GM12878 (cell line): ENCODE measurements at regions not wholly inside any gene's neighbourhood (a gene's known extent, or its start where the extent isn't known, plus 50 kb on each side); places are given as distances from the start of the nearest gene placed in this dataset.

Experiments used
- ATAC-seq: fragments of 200-7000 bp; cut with Tn5 transposase; 3 replicates; pipeline ENCODE4 v1.9.1; 2020; ENCODE audit warnings: mild to moderate bottlenecking, moderate library complexity
- BruUV-seq: library from RNA; stranded (reverse); fragments of 400-500 nt; replicated peaks from 2 replicates; lab custom pipeline; 2021; lab: Mats Ljungman, UMichigan
- CTCF ChIA-PET: fragments of 300-600 bp; sonication (Branson Sonifier 250); formaldehyde crosslinking; extraction: SDS; loops from one replicate; lab custom pipeline; 2021; ENCODE audit warnings: inconsistent platforms; lab: Yijun Ruan, JAX
- POLR2A ChIA-PET: fragments of 350-600 bp; formaldehyde crosslinking; extraction: SDS; loops from one replicate; lab custom pipeline; 2021; ENCODE audit warnings: inconsistent platforms; lab: Charles Lee
- RAD21 ChIA-PET: fragments of 300-600 bp; sonication (Branson Sonifier 250); formaldehyde crosslinking; loops from one replicate; lab custom pipeline; 2023; ENCODE audit warnings: antibody characterized with exemption; ENCODE audit not compliant: unreplicated experiment; lab: Charles Lee
- SMC1A ChIA-PET: fragments of 300-600 bp; sonication (Branson Sonifier 250); formaldehyde crosslinking; loops from one replicate; lab custom pipeline; 2023; ENCODE audit not compliant: unreplicated experiment, uncharacterized antibody; lab: Charles Lee
- DNase-seq: peaks from one replicate; pipeline ENCODE4 v3.0.0-alpha.2; 2011; ENCODE audit warnings: low read depth, low spot score
- FAIRE-seq: peaks from 3 replicates; lab custom pipeline; 2011; peaks lifted over from hg19 to GRCh38; lab: Jason Lieb, UNC
- H2AFZ ChIP-seq: 2 replicates; pipeline ENCODE4 v1.6.0; 2011; ENCODE audit warnings: low read depth, low read length, control low read depth; ENCODE audit not compliant: control insufficient read depth
- H3K27ac ChIP-seq: 2 replicates; pipeline ENCODE4 v1.5.1; 2011; ENCODE audit warnings: control low read depth; ENCODE audit not compliant: control insufficient read depth, insufficient read depth
- H3K27me3 ChIP-seq, 2 experiments: replicated peaks in 1 of 2; 2 replicates each; pipeline versions ENCODE4 v1.6.0 to v1.6.1; 2011; ENCODE audit warnings: low read length in 1 of 2; ENCODE audit not compliant: control insufficient read depth in 2 of 2, insufficient read depth in 2 of 2
- H3K36me3 ChIP-seq, 2 experiments: 2 replicates each; pipeline ENCODE4 v1.5.1; 2011; ENCODE audit warnings: low read length in 1 of 2; ENCODE audit not compliant: control insufficient read depth in 2 of 2, insufficient read depth in 2 of 2
- H3K4me1 ChIP-seq: 2 replicates; pipeline ENCODE4 v1.6.1; 2011; ENCODE audit warnings: mild to moderate bottlenecking, low read length, moderate library complexity, mixed read lengths; ENCODE audit not compliant: control insufficient read depth, insufficient read depth
- H3K4me2 ChIP-seq: 2 replicates; pipeline ENCODE4 v1.6.0; 2011; ENCODE audit warnings: control low read depth; ENCODE audit not compliant: control insufficient read depth, insufficient read depth
- H3K4me3 ChIP-seq: fragments of 200-600 bp; sonication (generic); 2 replicates; pipeline ENCODE4 v1.5.1; 2016
- H3K79me2 ChIP-seq: 2 replicates; pipeline ENCODE4 v1.6.0; 2011; ENCODE audit warnings: low read length; ENCODE audit not compliant: control insufficient read depth, insufficient read depth
- H3K9ac ChIP-seq: 2 replicates; pipeline ENCODE4 v1.8.0; 2011; ENCODE audit warnings: low read length, control low read depth, mixed read lengths; ENCODE audit not compliant: control insufficient read depth, insufficient read depth
- H3K9me3 ChIP-seq: replicated peaks from 3 replicates; pipeline ENCODE4 v1.5.1; 2011; ENCODE audit warnings: mild to moderate bottlenecking, low read length; ENCODE audit not compliant: control insufficient read depth, insufficient read depth
- H4K20me1 ChIP-seq: 2 replicates; pipeline ENCODE4 v1.6.0; 2011; ENCODE audit not compliant: control insufficient read depth, insufficient read depth
- EZH2 ChIP-seq: IDR thresholded peaks from 2 replicates; pipeline ENCODE4 v1.6.1; 2012; ENCODE audit warnings: low read depth, mild to moderate bottlenecking, control low read depth, inconsistent platforms, low read length, borderline replicate concordance; ENCODE audit not compliant: control insufficient read depth
- RAD51 ChIP-seq: fragments of 450-650 bp; IDR thresholded peaks from 2 replicates; pipeline ENCODE4 v1.6.1; 2016; ENCODE audit warnings: moderate library complexity, mild to moderate bottlenecking, inconsistent platforms
- WGBS: methylation state at CpG from one replicate; pipeline ENCODE4 v1.1.6; 2016; ENCODE audit warnings: low lambda C conversion rate; ENCODE audit not compliant: insufficient replicate concordance, insufficient coverage; ENCODE audit errors: missing lambda C conversion rate; 5-methylcytosine and 5-hydroxymethylcytosine counted together
- in situ Hi-C: fragments of 300-500 bp; cut with MboI; formaldehyde crosslinking; loops from 9 replicates; pipeline ENCODE4 v1.14.3; 2018; ENCODE audit warnings: mixed read lengths
- intact Hi-C: fragments of 100-400 bp; cut with micrococcal nuclease; formaldehyde crosslinking; loops from one replicate; pipeline ENCODE4 v1.14.2; 2022; ENCODE audit not compliant: unreplicated experiment
- TF ChIP-seq, protein P1 (sequence below): fragments of 450-650 bp; IDR thresholded peaks from 2 replicates; pipeline ENCODE4 v1.6.1; 2016; ENCODE audit warnings: mild to moderate bottlenecking, moderate library complexity, borderline replicate concordance

GRCh38 chr21:23874271-23874670, 1733.0 kb downstream of the MRPL39 start:
- BruUV-seq: no TSS peak
- no peaks in the 10 kb centered on the region for H3K79me2 ChIP-seq
- WGBS: 28% methylated on average over 3 of the region's 3 CpGs
- H2AFZ ChIP-seq: no peak overlapping the region
- CTCF ChIA-PET: interaction anchor here (0.7 kb wide), 1 partner anchor 1320 kb away, joined by 3 read pairs; no protein-coding TSS in a partner anchor
- no peak for ATAC-seq
- intact Hi-C loops: no loop called here
- no peaks in the 10 kb centered on the region for H4K20me1 ChIP-seq
- H3K4me3 ChIP-seq: no peak overlapping the region
- no peak for TF ChIP-seq RAD51
- TF ChIP-seq, all 136 proteins: peak for 0
- SMC1A ChIA-PET: no interaction called here
- DNase-seq: no peak
- Histone ChIP-seq H3K36me3 (no peaks in the 10 kb centered on the region), H3K9me3 (no peaks in the 10 kb centered on the region), H3K4me1 (no peaks in the 10 kb centered on the region), H3K27ac (no peak overlapping the region), H3K9ac (no peak overlapping the region), H3K27me3 (no peaks in the 10 kb centered on the region), H3K4me2 (no peak overlapping the region)
- FAIRE-seq: no peak
- POLR2A ChIA-PET: no interaction called here
- in situ Hi-C loops: no loop called here
- RAD21 ChIA-PET: no interaction called here

GRCh38 chr21:23861911-23862504, 1745.3 kb downstream of the MRPL39 start:
- in situ Hi-C loops (no loop called here), intact Hi-C loops (no loop called here)
- DNase-seq (no peak), FAIRE-seq (no peak), ATAC-seq (no peak)
- no peak overlapping the region for H3K4me2 ChIP-seq
- no peak overlapping the region for H3K4me3 ChIP-seq
- ChIA-PET CTCF (no interaction called here), RAD21 (no interaction called here), POLR2A (no interaction called here), SMC1A (no interaction called here)
- WGBS: 5% methylated on average over 6 of the region's 6 CpGs
- no peaks in the 10 kb centered on the region for H3K36me3 ChIP-seq
- TF ChIP-seq, protein P1, sequence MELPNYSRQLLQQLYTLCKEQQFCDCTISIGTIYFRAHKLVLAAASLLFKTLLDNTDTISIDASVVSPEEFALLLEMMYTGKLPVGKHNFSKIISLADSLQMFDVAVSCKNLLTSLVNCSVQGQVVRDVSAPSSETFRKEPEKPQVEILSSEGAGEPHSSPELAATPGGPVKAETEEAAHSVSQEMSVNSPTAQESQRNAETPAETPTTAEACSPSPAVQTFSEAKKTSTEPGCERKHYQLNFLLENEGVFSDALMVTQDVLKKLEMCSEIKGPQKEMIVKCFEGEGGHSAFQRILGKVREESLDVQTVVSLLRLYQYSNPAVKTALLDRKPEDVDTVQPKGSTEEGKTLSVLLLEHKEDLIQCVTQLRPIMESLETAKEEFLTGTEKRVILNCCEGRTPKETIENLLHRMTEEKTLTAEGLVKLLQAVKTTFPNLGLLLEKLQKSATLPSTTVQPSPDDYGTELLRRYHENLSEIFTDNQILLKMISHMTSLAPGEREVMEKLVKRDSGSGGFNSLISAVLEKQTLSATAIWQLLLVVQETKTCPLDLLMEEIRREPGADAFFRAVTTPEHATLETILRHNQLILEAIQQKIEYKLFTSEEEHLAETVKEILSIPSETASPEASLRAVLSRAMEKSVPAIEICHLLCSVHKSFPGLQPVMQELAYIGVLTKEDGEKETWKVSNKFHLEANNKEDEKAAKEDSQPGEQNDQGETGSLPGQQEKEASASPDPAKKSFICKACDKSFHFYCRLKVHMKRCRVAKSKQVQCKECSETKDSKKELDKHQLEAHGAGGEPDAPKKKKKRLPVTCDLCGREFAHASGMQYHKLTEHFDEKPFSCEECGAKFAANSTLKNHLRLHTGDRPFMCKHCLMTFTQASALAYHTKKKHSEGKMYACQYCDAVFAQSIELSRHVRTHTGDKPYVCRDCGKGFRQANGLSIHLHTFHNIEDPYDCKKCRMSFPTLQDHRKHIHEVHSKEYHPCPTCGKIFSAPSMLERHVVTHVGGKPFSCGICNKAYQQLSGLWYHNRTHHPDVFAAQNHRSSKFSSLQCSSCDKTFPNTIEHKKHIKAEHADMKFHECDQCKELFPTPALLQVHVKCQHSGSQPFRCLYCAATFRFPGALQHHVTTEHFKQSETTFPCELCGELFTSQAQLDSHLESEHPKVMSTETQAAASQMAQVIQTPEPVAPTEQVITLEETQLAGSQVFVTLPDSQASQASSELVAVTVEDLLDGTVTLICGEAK: no peak
- TF ChIP-seq RAD51 (no peak), EZH2 (no peak)
- BruUV-seq: no TSS peak
- H3K27ac ChIP-seq: no peak overlapping the region
- H4K20me1 ChIP-seq: no peaks in the 10 kb centered on the region
- no peaks in the 10 kb centered on the region for H3K9me3 ChIP-seq
- H3K9ac ChIP-seq: no peak overlapping the region
- H3K4me1 ChIP-seq: no peaks in the 10 kb centered on the region
- H3K27me3 ChIP-seq: no peaks in the 10 kb centered on the region
- no peaks in the 10 kb centered on the region for H3K79me2 ChIP-seq
- no peak overlapping the region for H2AFZ ChIP-seq
